ENCODE measurements at regions not wholly inside any gene's neighbourhood (a gene's known extent, or its start where the extent isn't known, plus 50 kb on each side); places are given as distances from the start of the nearest gene placed in this dataset.

DNA sequence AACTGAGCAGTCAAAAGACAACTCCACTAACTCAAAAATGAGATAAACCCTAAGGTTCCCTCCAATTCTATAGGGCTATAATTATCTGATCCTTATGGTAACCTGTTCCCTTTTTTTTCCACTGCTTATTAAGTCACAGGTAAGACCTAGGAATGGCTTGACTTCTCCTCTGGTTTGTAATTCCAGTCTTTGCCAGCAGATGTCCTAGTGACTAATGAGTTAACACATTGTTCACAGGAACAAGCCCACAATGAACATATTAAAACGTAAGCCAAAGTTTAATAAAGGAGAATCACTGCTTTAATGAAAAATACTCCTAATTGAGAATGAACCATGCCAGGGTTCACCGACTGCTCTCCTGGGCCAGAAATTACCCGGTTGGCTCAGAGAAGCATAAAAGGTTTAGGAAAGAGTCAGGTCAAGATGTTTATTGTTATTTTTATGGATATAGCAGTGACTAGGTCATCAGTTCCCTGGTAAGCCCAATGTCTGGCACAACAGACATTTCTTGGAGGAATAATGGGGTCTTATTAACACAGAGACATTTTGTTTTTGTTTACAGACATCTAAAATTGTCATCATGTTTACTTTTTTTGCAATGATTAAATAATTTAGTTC lies 120.1 kb downstream of the ELAPOR2 start:
- intact Hi-C loops (cut with DNase I; ENCODE audit: low total_unique reads) (loop anchor here (1.0 kb wide), 1 partner anchor 209 kb away; no protein-coding TSS in a partner anchor), in situ Hi-C loops (cut with MboI; ENCODE audit: low sequenced_read_pairs in 4 of 4) (loop anchor here in 3 of 4 donors (5.0 to 25.0 kb wide), 6 partner anchors 115 to 473 kb away; partner anchors contain the start of gene ELAPOR2 (in 1 of the 3))
- TF ChIP-seq, protein P1, sequence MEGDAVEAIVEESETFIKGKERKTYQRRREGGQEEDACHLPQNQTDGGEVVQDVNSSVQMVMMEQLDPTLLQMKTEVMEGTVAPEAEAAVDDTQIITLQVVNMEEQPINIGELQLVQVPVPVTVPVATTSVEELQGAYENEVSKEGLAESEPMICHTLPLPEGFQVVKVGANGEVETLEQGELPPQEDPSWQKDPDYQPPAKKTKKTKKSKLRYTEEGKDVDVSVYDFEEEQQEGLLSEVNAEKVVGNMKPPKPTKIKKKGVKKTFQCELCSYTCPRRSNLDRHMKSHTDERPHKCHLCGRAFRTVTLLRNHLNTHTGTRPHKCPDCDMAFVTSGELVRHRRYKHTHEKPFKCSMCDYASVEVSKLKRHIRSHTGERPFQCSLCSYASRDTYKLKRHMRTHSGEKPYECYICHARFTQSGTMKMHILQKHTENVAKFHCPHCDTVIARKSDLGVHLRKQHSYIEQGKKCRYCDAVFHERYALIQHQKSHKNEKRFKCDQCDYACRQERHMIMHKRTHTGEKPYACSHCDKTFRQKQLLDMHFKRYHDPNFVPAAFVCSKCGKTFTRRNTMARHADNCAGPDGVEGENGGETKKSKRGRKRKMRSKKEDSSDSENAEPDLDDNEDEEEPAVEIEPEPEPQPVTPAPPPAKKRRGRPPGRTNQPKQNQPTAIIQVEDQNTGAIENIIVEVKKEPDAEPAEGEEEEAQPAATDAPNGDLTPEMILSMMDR (IDR thresholded peaks at IDR 0.05 in 4 of 5, conservative IDR thresholded peaks at IDR 0.05 in 1 of 5), result peak; percentile 50 to 77 (median 66)
- TF ChIP-seq POLR2A (IDR thresholded peaks at IDR 0.05), result no peak
- Histone ChIP-seq H3K27me3 (no peaks in the 10 kb centered on the region), H3K27ac (no peak overlapping the region), H3K4me1 (peaks cover 0 to 4% of the 10 kb centered on the region in 2 donors), H3K9me3 (no peaks in the 10 kb centered on the region), H3K36me3 (no peaks in the 10 kb centered on the region), H3K4me3 (no peak overlapping the region)
- ATAC-seq, result peak; percentile 78
- no peak for DNase-seq

DNA sequence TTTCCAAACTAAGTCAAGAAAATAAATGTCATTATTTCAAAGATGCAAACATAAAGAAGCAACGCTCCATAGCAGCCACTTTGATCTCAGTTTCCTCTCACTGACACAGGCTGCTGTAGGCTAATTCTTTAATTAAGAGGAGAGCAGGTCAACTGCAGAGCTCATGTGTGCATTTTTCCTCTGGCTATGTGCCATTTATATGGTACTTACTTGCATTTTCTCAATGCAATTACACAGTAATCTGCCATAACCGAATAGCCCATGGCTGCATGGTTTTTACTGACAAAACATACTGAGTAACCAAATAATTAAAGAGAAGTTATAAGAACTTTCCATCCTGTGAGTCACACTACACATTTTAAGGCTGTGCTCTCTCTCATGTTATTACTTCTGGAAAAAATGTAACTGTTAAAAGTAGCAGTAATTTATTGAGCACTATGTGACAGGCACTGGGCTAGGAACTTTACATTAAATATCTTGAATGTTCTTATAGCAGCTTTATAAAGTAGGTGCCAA lies 122.0 kb downstream of the ELAPOR2 start:
- DNase-seq, result no peak
- H3K4me1 ChIP-seq, result peaks cover 0 to 4% of the 10 kb centered on the region in 2 donors
- H3K36me3 ChIP-seq, result no peaks in the 10 kb centered on the region
- intact Hi-C loops (cut with DNase I; ENCODE audit: low total_unique reads), result no loop called here
- H3K27ac ChIP-seq, result no peak overlapping the region
- no peak overlapping the region for H3K4me3 ChIP-seq
- ATAC-seq, result no peak
- no peaks in the 10 kb centered on the region for H3K27me3 ChIP-seq
- no peaks in the 10 kb centered on the region for H3K9me3 ChIP-seq
- in situ Hi-C loops (cut with MboI; ENCODE audit: low sequenced_read_pairs in 4 of 4), result loop anchor here in 3 of 4 donors (5.0 to 25.0 kb wide), 6 partner anchors 117 to 475 kb away; partner anchors contain the start of gene ELAPOR2 (in 1 of the 3)
- TF ChIP-seq, protein P1 (IDR thresholded peaks at IDR 0.05 in 4 of 5, conservative IDR thresholded peaks at IDR 0.05 in 1 of 5), result no peak
- TF ChIP-seq POLR2A (IDR thresholded peaks at IDR 0.05), result no peak

DNA sequence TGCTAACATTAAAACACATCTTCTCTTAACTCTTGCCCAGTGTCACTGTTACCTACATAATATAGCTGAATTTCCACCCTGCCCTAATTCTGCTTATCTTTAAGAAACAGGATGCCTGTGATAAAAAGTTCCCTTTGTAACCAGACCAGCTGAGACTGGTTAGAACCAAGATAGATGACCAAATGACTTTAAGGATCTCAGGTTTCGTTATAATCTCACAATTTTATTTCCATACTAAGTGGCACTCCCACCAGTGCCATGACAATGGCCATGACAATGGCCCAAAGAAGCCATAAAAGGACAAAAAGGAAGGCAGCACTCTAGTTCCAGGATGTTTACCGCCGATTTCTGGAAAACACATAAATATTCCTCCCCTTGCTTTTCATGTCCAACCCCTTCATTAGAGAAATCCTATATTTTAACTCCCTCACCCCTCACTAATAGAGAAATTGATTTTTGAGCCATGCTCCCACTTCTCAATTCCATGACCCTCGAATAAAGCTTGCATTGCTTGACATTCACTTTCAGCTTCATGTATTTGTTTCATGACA lies 126.1 kb downstream of the ELAPOR2 start:
- DNase-seq (no peak), ATAC-seq (no peak)
- H3K9me3 ChIP-seq, result no peaks in the 10 kb centered on the region
- no peak for TF ChIP-seq POLR2A (IDR thresholded peaks at IDR 0.05)
- TF ChIP-seq, protein P1 (IDR thresholded peaks at IDR 0.05 in 4 of 5, conservative IDR thresholded peaks at IDR 0.05 in 1 of 5), result no peak
- no peak overlapping the region for H3K4me3 ChIP-seq
- H3K4me1 ChIP-seq, result peaks cover 0 to 4% of the 10 kb centered on the region in 2 donors
- H3K36me3 ChIP-seq, result no peaks in the 10 kb centered on the region
- H3K27ac ChIP-seq, result peak overlapping the region in 1 of 4 donors; percentile 64
- intact Hi-C loops (cut with DNase I; ENCODE audit: low total_unique reads) (loop anchor here (5.0 kb wide), 1 partner anchor 124 kb away; the partner anchor contains the start of gene ELAPOR2), in situ Hi-C loops (cut with MboI; ENCODE audit: low sequenced_read_pairs in 4 of 4) (loop anchor here in 3 of 4 donors (10.0 to 25.0 kb wide), 4 partner anchors 121 to 479 kb away; partner anchors contain the start of gene ELAPOR2 (in 1 of the 3))
- no peaks in the 10 kb centered on the region for H3K27me3 ChIP-seq

DNA sequence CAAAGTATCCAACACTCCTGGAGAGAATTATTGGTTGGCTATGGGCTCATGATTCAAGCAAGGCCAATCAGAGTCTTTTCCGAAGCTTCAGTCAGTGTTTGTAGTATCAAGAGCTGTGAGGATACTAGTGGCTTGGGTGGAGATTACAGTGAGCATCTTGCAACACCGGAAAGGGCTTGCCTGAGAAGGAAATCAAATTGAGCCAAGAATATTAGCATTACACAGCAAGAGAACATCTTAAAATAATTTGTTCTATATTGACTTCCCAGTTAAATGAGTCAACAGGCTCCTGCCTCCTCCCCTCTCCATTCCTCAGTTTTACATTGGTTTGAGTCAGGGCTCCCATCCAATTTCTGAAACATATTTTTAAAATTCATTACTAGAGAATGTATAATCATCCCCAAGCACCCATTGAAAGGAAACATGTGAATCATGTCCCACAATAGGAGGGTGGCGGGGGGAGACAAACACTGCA lies 127.4 kb downstream of the ELAPOR2 start:
- TF ChIP-seq, protein P1 (IDR thresholded peaks at IDR 0.05 in 4 of 5, conservative IDR thresholded peaks at IDR 0.05 in 1 of 5), result no peak
- no peak for TF ChIP-seq POLR2A (IDR thresholded peaks at IDR 0.05)
- Histone ChIP-seq H3K4me1 (peaks cover 0 to 4% of the 10 kb centered on the region in 2 donors), H3K4me3 (no peak overlapping the region), H3K9me3 (no peaks in the 10 kb centered on the region), H3K36me3 (no peaks in the 10 kb centered on the region), H3K27ac (peak overlapping the region; percentile 56 to 67 (median 64)), H3K27me3 (no peaks in the 10 kb centered on the region)
- intact Hi-C loops (cut with DNase I; ENCODE audit: low total_unique reads) (loop anchor here (5.0 kb wide), 1 partner anchor 125 kb away; the partner anchor contains the start of gene ELAPOR2), in situ Hi-C loops (cut with MboI; ENCODE audit: low sequenced_read_pairs in 4 of 4) (loop anchor here in 3 of 4 donors (10.0 to 25.0 kb wide), 4 partner anchors 123 to 480 kb away; partner anchors contain the start of gene ELAPOR2 (in 1 of the 3))
- peak; percentile 88 to 95 for ATAC-seq
- peak; percentile 5 to 19 for DNase-seq
